Body of pancreas (tissue), 4 donors: ENCODE measurements at regions not wholly inside any gene's neighbourhood (a gene's known extent, or its start where the extent isn't known, plus 50 kb on each side); places are given as distances from the start of the nearest gene placed in this dataset.

Source experiments
- CTCF ChIP-seq, 7 experiments: fragments of 450-650 bp in 4 of 7; fragments of 200-600 bp in 3 of 7; sonication (generic) in 3 of 7; IDR thresholded peaks; one replicate each; pipeline ENCODE4 v1.5.1; 2016 to 2019; ENCODE audit warnings: antibody characterized with exemption in 7 of 7
- POLR2A ChIP-seq, 3 donors: fragments of 450-650 bp; IDR thresholded peaks; one replicate each; pipeline ENCODE4 v1.6.1; 2016; ENCODE audit warnings: antibody characterized with exemption in 3 of 3, mild to moderate bottlenecking in 2 of 3

GRCh38 chr21:26747216-26747615 lies 98.0 kb downstream of the ADAMTS1 start:
- TF ChIP-seq CTCF (IDR thresholded peaks at IDR 0.05) (no peak), POLR2A (IDR thresholded peaks at IDR 0.05) (no peak)
